HEK293 (cell line): ENCODE measurements at regions not wholly inside any gene's neighbourhood (a gene's known extent, or its start where the extent isn't known, plus 50 kb on each side); places are given as distances from the start of the nearest gene placed in this dataset.

ENCODE experiments used
- CTCF ChIP-seq: fragments of 450-650 bp; formaldehyde crosslinking; IDR thresholded peaks from 2 replicates; pipeline ENCODE4 v1.5.1; 2016; ENCODE audit warnings: missing biosample characterization, missing genetic modification characterization
- ELK4 ChIP-seq: IDR thresholded peaks from 2 replicates; pipeline ENCODE4 v1.6.1; 2011; ENCODE audit warnings: mild to moderate bottlenecking, low read depth, low read length, borderline replicate concordance
- REST ChIP-seq: fragments of 450-650 bp; formaldehyde crosslinking; IDR thresholded peaks from 2 replicates; pipeline ENCODE4 v1.5.1; 2016; ENCODE audit warnings: missing biosample characterization, missing genetic modification characterization
- TCF7L2 ChIP-seq: IDR thresholded peaks from 2 replicates; pipeline ENCODE4 v1.6.1; 2011; ENCODE audit warnings: low read depth, mild to moderate bottlenecking, inconsistent platforms, low read length, moderate library complexity, borderline replicate concordance
- ZNF580 ChIP-seq: fragments of 450-650 bp; formaldehyde crosslinking; IDR thresholded peaks from 2 replicates; pipeline ENCODE4 v1.5.1; 2016; ENCODE audit warnings: missing biosample characterization, missing genetic modification characterization
- ZNF777 ChIP-seq: fragments of 450-650 bp; formaldehyde crosslinking; IDR thresholded peaks from 2 replicates; pipeline ENCODE4 v1.5.1; 2017; ENCODE audit warnings: missing biosample characterization, missing genetic modification characterization, borderline replicate concordance

GRCh38 chr1:189669846-189670245 is 807.8 kb downstream of the BRINP3 start:
- TF ChIP-seq TCF7L2 (no peak), ZNF580 (no peak), CTCF (no peak), ZNF777 (tag by site-specific recombination) (no peak), REST (tag by site-specific recombination) (no peak), ELK4 (no peak)
